ENCODE measurements at regions not wholly inside any gene's neighbourhood (a gene's known extent, or its start where the extent isn't known, plus 50 kb on each side); places are given as distances from the start of the nearest gene placed in this dataset.

GRCh38 chr6:168376811-168377483, 57.4 kb upstream of the DACT2 start:
- no peak overlapping the region for H2AK9ac ChIP-seq (replicated peaks; ENCODE audit: low read depth, low read length, poor library complexity)
- no peak overlapping the region for H4K8ac ChIP-seq (ENCODE audit: low read depth in 2 of 2, low read length in 2 of 2)
- dilution Hi-C loops (cut with HindIII; ENCODE audit: low sequenced_read_pairs, unreplicated experiment) = no loop called here
- no peaks in the 10 kb centered on the region for H3K36me3 ChIP-seq (ENCODE audit: control insufficient read depth, insufficient read depth, low read length)
- TF ChIP-seq CHD1 (IDR thresholded peaks at IDR 0.05; ENCODE audit: low read depth, low read length) = no peak
- no peak for TF ChIP-seq RAD21 (IDR thresholded peaks at IDR 0.05; ENCODE audit: low read length)
- no peak for TF ChIP-seq NFE2L2 (IDR thresholded peaks at IDR 0.05; ENCODE audit: low read depth, low read length)
- TF ChIP-seq CTCF (conservative IDR thresholded peaks at IDR 0.05; ENCODE audit: low read depth, low read length) = no peak
- TF ChIP-seq CEBPB (IDR thresholded peaks at IDR 0.05; ENCODE audit: low read depth, low read length) = no peak
- no peak for TF ChIP-seq MAFK (IDR thresholded peaks at IDR 0.05; ENCODE audit: low read depth, low read length)
- no peak for TF ChIP-seq USF2 (IDR thresholded peaks at IDR 0.05; ENCODE audit: low read depth, low read length)
- no peak for TF ChIP-seq RCOR1 (IDR thresholded peaks at IDR 0.05; ENCODE audit: insufficient replicate concordance, low read length)
- TF ChIP-seq RFX5 (IDR thresholded peaks at IDR 0.05; ENCODE audit: low read depth, low read length) = no peak
- no peak for TF ChIP-seq POLR2A (IDR thresholded peaks at IDR 0.05; ENCODE audit: low read depth, low read length)
- no peak for TF ChIP-seq FOS (IDR thresholded peaks at IDR 0.05; ENCODE audit: low read depth, low read length)
- TF ChIP-seq MXI1 (IDR thresholded peaks at IDR 0.05; ENCODE audit: borderline replicate concordance, low read depth, low read length) = no peak
- no peak for TF ChIP-seq BHLHE40 (IDR thresholded peaks at IDR 0.05; ENCODE audit: low read depth, low read length)
- no peak for TF ChIP-seq SMC3 (IDR thresholded peaks at IDR 0.05; ENCODE audit: low read depth, low read length)
- TF ChIP-seq MAZ (IDR thresholded peaks at IDR 0.05; ENCODE audit: borderline replicate concordance, low read depth, low read length) = no peak
- no peak for TF ChIP-seq ELK1 (IDR thresholded peaks at IDR 0.05; ENCODE audit: borderline replicate concordance, low read depth, low read length)
- H2BK5ac ChIP-seq (ENCODE audit: low read depth, low read length, poor library complexity, severe bottlenecking) = no peak overlapping the region
- no peak overlapping the region for H3K27ac ChIP-seq (ENCODE audit: insufficient read depth, low read length)
- H3K56ac ChIP-seq (ENCODE audit: extremely low read depth, insufficient read depth, low read length) = no peak overlapping the region
- BruUV-seq (replicated peaks) = no TSS peak
- H2AFZ ChIP-seq (replicated peaks; ENCODE audit: low read length, poor library complexity) = no peak overlapping the region
- POLR2A ChIA-PET (ENCODE audit: unreplicated experiment) = no interaction called here
- no peak overlapping the region for H3K4ac ChIP-seq (ENCODE audit: low read depth, low read length)
- no peaks in the 10 kb centered on the region for H3K4me1 ChIP-seq (ENCODE audit: control insufficient read depth, insufficient read depth, low read length)
- H4K20me1 ChIP-seq (ENCODE audit: insufficient read depth, low read length) = no peaks in the 10 kb centered on the region
- no peak overlapping the region for H4K91ac ChIP-seq (ENCODE audit: insufficient read depth, low read depth, low read length)
- no peak overlapping the region for H2BK15ac ChIP-seq (ENCODE audit: low read depth, low read length)
- H3K14ac ChIP-seq (replicated peaks; ENCODE audit: low read depth, low read length) = no peak overlapping the region
- H3K9me3 ChIP-seq (ENCODE audit: control insufficient read depth, insufficient read depth, low read length) = peaks cover 69% of the 10 kb centered on the region
- no peak overlapping the region for H2BK120ac ChIP-seq (ENCODE audit: low read depth, low read length)
- intact Hi-C loops (cut with micrococcal nuclease) = no loop called here
- H3K4me3 ChIP-seq (ENCODE audit: insufficient read depth, low read depth, low read length) = no peak overlapping the region
- H3K18ac ChIP-seq (ENCODE audit: low read depth, low read length) = no peak overlapping the region
- no peak overlapping the region for H2AK5ac ChIP-seq (ENCODE audit: low read depth, low read length)
- ATAC-seq (ENCODE audit: low read depth) (no peak), DNase-seq (no peak)
- H4K5ac ChIP-seq (ENCODE audit: low read depth, low read length) = no peak overlapping the region
- H2BK20ac ChIP-seq (ENCODE audit: low read depth, low read length) = no peak overlapping the region
- in situ Hi-C loops (cut with MboI; ENCODE audit: low sequenced_read_pairs) = no loop called here
- WGBS, 2 experiments (ENCODE audit: extremely low coverage in 2 of 2, insufficient read length in 1 of 2) = 39% methylated on average over 4 of the region's 19 CpGs; no CpG with 5 or more reads in 1 of the 2 experiments
- no peak overlapping the region for H3K9ac ChIP-seq (ENCODE audit: low read depth, low read length)
- CTCF ChIA-PET = no interaction called here
- H3K4me2 ChIP-seq (ENCODE audit: low read depth, low read length) = no peak overlapping the region
- H3K27me3 ChIP-seq (ENCODE audit: control insufficient read depth, insufficient read depth, low read length) = no peaks in the 10 kb centered on the region
- H3K79me1 ChIP-seq (ENCODE audit: low read depth in 1 of 2, low read length in 2 of 2) = no peaks in the 10 kb centered on the region
- no peak overlapping the region for H3K23ac ChIP-seq (ENCODE audit: low read depth, low read length)
- no peaks in the 10 kb centered on the region for H3K9me1 ChIP-seq (ENCODE audit: insufficient read depth, low read length)
